Mesenchymal stem cell (in vitro differentiated cells and primary cell): ENCODE measurements at regions not wholly inside any gene's neighbourhood (a gene's known extent, or its start where the extent isn't known, plus 50 kb on each side); places are given as distances from the start of the nearest gene placed in this dataset.

Source experiments
- DNase-seq: peaks from one replicate; pipeline ENCODE4 v3.0.0-alpha.2; 2013
- H2AFZ ChIP-seq: one replicate; pipeline ENCODE4 v1.6.1; 2013; ENCODE audit warnings: low read depth, mild to moderate bottlenecking, control low read depth, inconsistent platforms, low read length, moderate library complexity
- H2AK5ac ChIP-seq: 2 replicates; pipeline ENCODE4 v1.6.1; 2013; ENCODE audit warnings: low read length, moderate library complexity, mild to moderate bottlenecking, inconsistent platforms; ENCODE audit not compliant: severe bottlenecking
- H2BK120ac ChIP-seq: one replicate; pipeline ENCODE4 v1.6.1; 2013; ENCODE audit warnings: low read depth, mild to moderate bottlenecking, inconsistent platforms, low read length, moderate library complexity
- H2BK12ac ChIP-seq, 2 experiments: one replicate each; pipeline ENCODE4 v1.6.1; 2013; ENCODE audit warnings: inconsistent platforms in 2 of 2, low read length in 2 of 2, mild to moderate bottlenecking in 2 of 2, moderate library complexity in 2 of 2, control low read depth in 1 of 2
- H2BK15ac ChIP-seq: one replicate; pipeline ENCODE4 v1.6.1; 2013; ENCODE audit warnings: mild to moderate bottlenecking, low read depth, inconsistent platforms; ENCODE audit not compliant: poor library complexity, severe bottlenecking
- H2BK5ac ChIP-seq: 2 replicates; pipeline ENCODE4 v1.6.1; 2013; ENCODE audit warnings: low read depth, mild to moderate bottlenecking, low read length, control low read depth, inconsistent platforms; ENCODE audit not compliant: poor library complexity, severe bottlenecking
- H3K14ac ChIP-seq, 2 experiments: one replicate each; pipeline ENCODE4 v1.6.1; 2013; ENCODE audit warnings: inconsistent platforms in 2 of 2, low read length in 2 of 2, control low read depth in 1 of 2, mild to moderate bottlenecking in 1 of 2, moderate library complexity in 1 of 2
- H3K18ac ChIP-seq, 2 experiments: one replicate each; pipeline ENCODE4 v1.6.1; 2013; ENCODE audit warnings: inconsistent platforms in 2 of 2, low read length in 2 of 2, control low read depth in 1 of 2, low read depth in 1 of 2, mild to moderate bottlenecking in 1 of 2
- H3K23ac ChIP-seq, 2 experiments: one replicate each; pipeline ENCODE4 v1.6.1; 2013; ENCODE audit warnings: inconsistent platforms in 2 of 2, low read length in 2 of 2, mild to moderate bottlenecking in 2 of 2, moderate library complexity in 2 of 2, control low read depth in 1 of 2
- H3K27ac ChIP-seq: 2 replicates; pipeline ENCODE4 v1.5.1; 2013; ENCODE audit warnings: mild to moderate bottlenecking, moderate library complexity, low read length, control low read depth, inconsistent platforms; ENCODE audit not compliant: poor library complexity, severe bottlenecking
- H3K27me3 ChIP-seq, 2 experiments: 2 replicates each; pipeline versions ENCODE4 v1.6.1 to v1.7.0; 2013; ENCODE audit warnings: low read length in 2 of 2, mild to moderate bottlenecking in 2 of 2, moderate library complexity in 2 of 2, control low read depth in 1 of 2, inconsistent platforms in 1 of 2; ENCODE audit not compliant: control insufficient read depth in 1 of 2, insufficient read depth in 1 of 2
- H3K36me3 ChIP-seq, 2 experiments: 2 replicates each; pipeline versions ENCODE4 v1.6.1 to v1.7.0; 2013; ENCODE audit warnings: low read length in 2 of 2, control low read depth in 1 of 2, inconsistent platforms in 1 of 2, low read depth in 1 of 2, mild to moderate bottlenecking in 1 of 2; ENCODE audit not compliant: insufficient read depth in 2 of 2, control insufficient read depth in 1 of 2
- H3K4ac ChIP-seq, 2 experiments: one replicate each; pipeline ENCODE4 v1.6.1; 2013; ENCODE audit warnings: inconsistent platforms in 2 of 2, low read length in 2 of 2, mild to moderate bottlenecking in 2 of 2, moderate library complexity in 2 of 2, control low read depth in 1 of 2, low read depth in 1 of 2
- H3K4me1 ChIP-seq: 2 replicates; pipeline ENCODE4 v1.6.1; 2013; ENCODE audit warnings: low read depth, low read length, control low read depth; ENCODE audit not compliant: control insufficient read depth, insufficient read depth
- H3K4me2 ChIP-seq: 2 replicates; pipeline ENCODE4 v1.6.1; 2013; ENCODE audit warnings: low read length, mild to moderate bottlenecking, inconsistent platforms; ENCODE audit not compliant: poor library complexity, severe bottlenecking
- H3K4me3 ChIP-seq, 2 experiments: 2 replicates each; pipeline versions ENCODE4 v1.5.1 to v1.7.0; 2013; ENCODE audit warnings: low read length in 2 of 2, mild to moderate bottlenecking in 2 of 2, control low read depth in 1 of 2, low read depth in 1 of 2; ENCODE audit not compliant: insufficient read depth in 1 of 2
- H3K79me1 ChIP-seq: replicated peaks from 2 replicates; pipeline ENCODE4 v1.6.1; 2013; ENCODE audit warnings: mild to moderate bottlenecking, control low read depth, low read length, inconsistent platforms; ENCODE audit not compliant: poor library complexity, severe bottlenecking
- H3K9ac ChIP-seq: 2 replicates; pipeline ENCODE4 v1.7.0; 2013; ENCODE audit warnings: mild to moderate bottlenecking, low read length, moderate library complexity
- H3K9me3 ChIP-seq: 2 replicates; pipeline ENCODE4 v1.7.0; 2013; ENCODE audit warnings: mild to moderate bottlenecking, low read length; ENCODE audit not compliant: control insufficient read depth
- H4K8ac ChIP-seq: one replicate; pipeline ENCODE4 v1.6.1; 2013; ENCODE audit warnings: inconsistent platforms, mild to moderate bottlenecking, low read length, moderate library complexity
- H4K91ac ChIP-seq: one replicate; pipeline ENCODE4 v1.6.1; 2013; ENCODE audit warnings: mild to moderate bottlenecking, low read length, inconsistent platforms
- WGBS: methylation state at CpG from one replicate; pipeline ENCODE4 v1.1.7; 2013; ENCODE audit warnings: mixed read lengths; 5-methylcytosine and 5-hydroxymethylcytosine counted together

DNA sequence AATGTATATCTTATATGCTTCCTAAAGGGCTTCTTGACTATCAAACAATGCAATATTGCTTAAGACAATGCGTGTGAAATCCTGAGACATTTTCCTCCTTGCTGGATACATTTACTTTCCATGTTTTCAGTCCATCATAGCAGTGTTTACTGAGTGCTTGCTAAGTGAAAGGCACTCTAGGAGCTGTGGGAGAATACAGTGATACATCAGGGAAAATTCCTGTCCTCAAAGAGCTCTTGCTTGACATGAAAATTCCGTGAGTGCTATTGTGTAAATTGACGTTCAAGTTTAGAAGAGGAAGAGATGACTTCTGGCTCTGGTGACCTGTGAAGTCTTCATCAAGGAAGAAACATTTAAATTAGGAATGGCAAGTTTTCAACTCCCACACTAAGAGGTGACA lies 449.4 kb upstream of the SOX11 start:
- Histone ChIP-seq H2BK120ac (no peak overlapping the region), H3K18ac (no peak overlapping the region), H2BK15ac (no peak overlapping the region), H2AFZ (no peak overlapping the region), H3K4me1 (no peaks in the 10 kb centered on the region), H2AK5ac (no peak overlapping the region), H3K4ac (no peak overlapping the region), H3K79me1 (no peaks in the 10 kb centered on the region), H2BK12ac (no peak overlapping the region), H3K4me3 (no peak overlapping the region), H3K14ac (no peak overlapping the region), H3K23ac (no peak overlapping the region), H3K27ac (no peak overlapping the region), H3K36me3 (no peaks in the 10 kb centered on the region), H3K9me3 (peaks cover 20% of the 10 kb centered on the region), H3K27me3 (no peaks in the 10 kb centered on the region), H2BK5ac (no peak overlapping the region), H4K91ac (no peak overlapping the region), H3K9ac (no peak overlapping the region), H3K4me2 (no peak overlapping the region), H4K8ac (no peak overlapping the region)
- 55% methylated on average over 3 of the region's 3 CpGs for WGBS
- no peak for DNase-seq

DNA sequence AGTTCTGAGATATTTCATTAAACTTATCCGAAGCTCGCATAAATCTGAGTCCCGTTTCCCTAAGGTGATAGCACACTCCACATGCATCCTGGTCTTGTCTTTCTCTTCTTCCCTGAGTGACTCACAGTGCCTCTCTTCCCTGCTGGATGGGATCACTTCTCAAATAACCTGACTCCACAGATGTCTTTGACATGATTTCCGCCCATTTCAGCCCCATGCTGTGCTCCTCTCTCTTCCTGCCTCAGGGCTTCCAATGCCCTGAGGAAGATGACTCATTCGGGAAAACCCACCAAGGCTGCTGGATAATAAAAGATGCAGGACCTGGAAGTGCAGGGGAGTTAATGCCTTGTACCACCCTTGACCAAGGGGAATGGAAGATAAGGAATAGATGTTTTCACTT lies 441.7 kb upstream of the SOX11 start:
- Histone ChIP-seq H2BK120ac (no peak overlapping the region), H3K4me2 (no peak overlapping the region), H2BK5ac (no peak overlapping the region), H3K36me3 (no peaks in the 10 kb centered on the region), H3K4me1 (peaks cover 2% of the 10 kb centered on the region), H3K4me3 (no peak overlapping the region), H3K79me1 (no peaks in the 10 kb centered on the region), H2AFZ (no peak overlapping the region), H3K27me3 (no peaks in the 10 kb centered on the region), H3K9me3 (peaks cover 38% of the 10 kb centered on the region), H2AK5ac (no peak overlapping the region), H3K23ac (no peak overlapping the region), H3K9ac (no peak overlapping the region), H2BK12ac (no peak overlapping the region), H3K14ac (no peak overlapping the region), H3K27ac (no peak overlapping the region), H3K18ac (no peak overlapping the region), H4K91ac (no peak overlapping the region), H4K8ac (no peak overlapping the region), H2BK15ac (no peak overlapping the region), H3K4ac (no peak overlapping the region)
- 34% methylated on average over 5 of the region's 5 CpGs for WGBS
- peak; percentile 16 for DNase-seq

DNA sequence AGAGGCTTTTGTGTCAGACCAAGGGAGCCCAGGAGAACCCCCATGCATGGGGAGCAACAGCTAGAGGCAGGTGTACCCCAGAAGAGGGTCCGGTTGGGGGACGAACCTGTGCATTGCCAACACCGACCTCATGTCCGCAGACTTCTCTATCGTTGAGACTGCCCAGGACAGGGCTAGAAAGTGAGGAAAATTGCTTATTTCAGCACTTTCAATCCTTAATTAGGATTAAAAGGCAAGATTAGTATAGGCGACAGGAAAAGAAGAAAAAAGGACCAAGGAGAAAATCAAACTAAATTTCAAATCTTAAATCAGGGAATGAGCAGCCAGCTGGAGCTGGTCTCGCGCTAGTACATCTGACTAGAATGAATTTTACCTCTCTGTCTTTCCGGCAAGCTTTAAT lies 438.9 kb upstream of the SOX11 start:
- Histone ChIP-seq H3K4ac (no peak overlapping the region), H3K4me3 (no peak overlapping the region), H3K36me3 (no peaks in the 10 kb centered on the region), H3K9ac (no peak overlapping the region), H2AFZ (no peak overlapping the region), H3K79me1 (no peaks in the 10 kb centered on the region), H3K18ac (no peak overlapping the region), H3K27ac (no peak overlapping the region), H2AK5ac (no peak overlapping the region), H2BK15ac (no peak overlapping the region), H4K8ac (no peak overlapping the region), H3K4me1 (peaks cover 2% of the 10 kb centered on the region), H3K23ac (no peak overlapping the region), H3K4me2 (no peak overlapping the region), H3K14ac (no peak overlapping the region), H2BK120ac (no peak overlapping the region), H4K91ac (no peak overlapping the region), H3K27me3 (no peaks in the 10 kb centered on the region), H2BK12ac (no peak overlapping the region), H2BK5ac (no peak overlapping the region), H3K9me3 (peaks cover 34% of the 10 kb centered on the region)
- no peak for DNase-seq
- 91% methylated on average over 8 of the region's 9 CpGs for WGBS

DNA sequence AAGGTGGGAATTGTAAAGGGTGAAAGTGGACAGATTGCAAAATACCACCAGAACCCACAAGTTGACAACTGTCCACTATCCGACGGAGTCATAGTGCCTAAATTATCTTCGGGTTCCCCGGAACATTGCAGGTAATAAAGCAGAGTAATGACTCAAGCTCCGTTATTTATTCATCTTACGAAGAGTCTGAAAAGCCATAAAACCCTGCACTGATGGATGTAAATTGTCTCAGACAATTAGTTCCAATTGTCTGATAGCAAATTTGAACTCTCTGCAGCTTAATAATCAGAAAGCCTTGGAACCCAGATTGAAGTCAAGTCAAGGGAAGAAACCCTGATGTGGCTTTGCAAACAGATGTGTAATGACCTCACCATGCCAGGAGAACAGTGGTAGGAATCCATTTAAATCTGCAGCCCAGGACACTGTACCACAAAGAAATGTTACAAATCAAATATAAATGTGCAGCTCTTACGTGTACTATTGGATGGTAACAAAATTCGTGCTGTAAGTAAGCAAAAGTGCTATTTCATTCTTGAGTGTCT lies 437.3 kb upstream of the SOX11 start:
- Histone ChIP-seq H2BK5ac (no peak overlapping the region), H3K4me3 (no peak overlapping the region), H4K8ac (no peak overlapping the region), H3K9ac (no peak overlapping the region), H3K4ac (no peak overlapping the region), H3K36me3 (no peaks in the 10 kb centered on the region), H3K79me1 (no peaks in the 10 kb centered on the region), H2BK15ac (no peak overlapping the region), H3K4me1 (peaks cover 2% of the 10 kb centered on the region), H2AFZ (no peak overlapping the region), H2AK5ac (no peak overlapping the region), H3K18ac (no peak overlapping the region), H3K9me3 (peaks cover 42% of the 10 kb centered on the region), H4K91ac (no peak overlapping the region), H3K4me2 (peak overlapping the region; percentile 34), H2BK120ac (no peak overlapping the region), H2BK12ac (no peak overlapping the region), H3K23ac (no peak overlapping the region), H3K27me3 (no peaks in the 10 kb centered on the region), H3K14ac (no peak overlapping the region), H3K27ac (peak overlapping the region; percentile 31)
- no peak for DNase-seq
- 78% methylated on average over 7 of the region's 8 CpGs for WGBS
